ENCODE measurements at regions not wholly inside any gene's neighbourhood (a gene's known extent, or its start where the extent isn't known, plus 50 kb on each side); places are given as distances from the start of the nearest gene placed in this dataset.

- DNase-seq (ENCODE audit: low read depth in 1 of 2, low spot score in 1 of 2) = no peak
Observed at GRCh38 chr5:124236361-124237205, 509.9 kb downstream of the ZNF608 start.

DNA sequence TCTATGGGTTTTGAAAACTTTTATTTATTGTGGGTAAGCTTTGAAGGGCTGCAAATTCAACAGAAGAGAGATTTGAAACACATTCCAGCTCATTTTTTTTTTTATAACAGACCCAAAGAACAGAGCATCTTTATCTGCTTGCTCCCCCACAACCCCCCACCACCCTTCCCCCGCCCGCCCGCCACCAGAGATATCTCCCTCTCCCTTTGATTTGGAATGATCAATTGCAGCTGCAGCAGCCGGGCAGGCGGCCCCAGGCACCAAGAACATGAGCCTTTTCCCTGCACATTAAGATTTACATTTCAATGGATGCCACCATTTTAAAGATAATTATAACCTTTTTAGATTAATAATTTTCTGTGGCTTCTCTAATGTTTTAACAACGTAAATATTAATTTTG, 510.9 kb downstream of the ZNF608 start:
- DNase-seq (ENCODE audit: low read depth in 1 of 2, low spot score in 1 of 2) = no peak

- no peak for DNase-seq (ENCODE audit: low read depth in 1 of 2, low spot score in 1 of 2)
Observed at GRCh38 chr5:124234770-124235562, 511.5 kb downstream of the ZNF608 start.

DNA sequence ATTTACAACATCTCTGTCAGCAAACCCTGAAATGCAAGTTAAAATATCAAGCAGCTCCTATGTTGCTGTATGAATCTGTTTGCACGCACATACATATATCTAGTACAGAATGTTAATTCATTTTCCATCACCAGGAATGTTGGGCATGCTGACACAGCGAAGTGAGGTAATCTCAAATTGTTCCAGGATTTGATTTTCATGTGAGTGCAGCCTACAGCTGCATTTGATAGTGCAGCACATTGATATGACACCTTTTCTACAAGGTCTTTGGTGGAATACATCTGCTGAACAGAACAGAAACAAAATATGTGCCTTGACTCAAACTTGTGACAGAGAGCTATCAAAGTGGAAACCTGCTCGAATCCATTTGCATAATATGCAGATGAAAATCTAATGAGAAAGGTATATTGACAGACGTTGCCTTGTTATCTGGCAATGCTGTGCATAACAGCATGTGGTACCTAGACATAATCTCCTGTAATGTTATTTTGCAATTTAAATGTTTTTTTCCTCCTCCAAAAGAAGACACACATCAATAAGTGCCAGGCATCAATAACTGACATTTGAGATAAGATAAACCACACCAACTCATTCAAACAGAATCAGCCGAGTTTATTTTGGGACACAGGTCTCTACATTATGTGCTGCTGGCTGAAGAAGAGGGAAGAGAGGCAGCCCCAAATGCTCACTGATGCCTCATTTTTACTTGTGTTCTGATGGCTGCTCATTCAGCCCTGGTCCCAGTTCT, 512.2 kb downstream of the ZNF608 start:
- no peak for DNase-seq (ENCODE audit: low read depth in 1 of 2, low spot score in 1 of 2)

DNA sequence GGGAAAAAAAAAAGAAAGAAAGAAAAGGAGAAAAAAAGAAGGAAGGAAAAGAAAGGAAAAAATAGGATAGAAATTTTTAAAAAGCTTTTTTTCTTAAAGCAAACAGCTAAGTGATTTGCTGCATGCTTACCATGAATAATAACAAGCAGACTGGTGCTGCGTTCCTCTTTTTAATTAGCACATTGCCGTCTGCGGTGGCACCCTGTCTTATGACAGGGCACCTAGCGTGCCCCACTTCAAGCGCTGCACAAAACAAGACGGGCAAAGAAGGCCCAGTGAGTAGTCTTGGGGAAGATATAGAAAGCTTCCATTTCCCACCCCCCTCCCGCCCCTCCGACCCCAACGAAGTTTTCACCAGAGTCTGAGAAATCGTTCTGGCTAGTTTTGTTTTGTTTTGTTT, 513.9 kb downstream of the ZNF608 start:
- DNase-seq (ENCODE audit: low read depth in 1 of 2, low spot score in 1 of 2) = no peak

GRCh38 chr5:124231802-124232201, 514.6 kb downstream of the ZNF608 start:
- DNase-seq (ENCODE audit: low read depth in 1 of 2, low spot score in 1 of 2) = no peak

DNA sequence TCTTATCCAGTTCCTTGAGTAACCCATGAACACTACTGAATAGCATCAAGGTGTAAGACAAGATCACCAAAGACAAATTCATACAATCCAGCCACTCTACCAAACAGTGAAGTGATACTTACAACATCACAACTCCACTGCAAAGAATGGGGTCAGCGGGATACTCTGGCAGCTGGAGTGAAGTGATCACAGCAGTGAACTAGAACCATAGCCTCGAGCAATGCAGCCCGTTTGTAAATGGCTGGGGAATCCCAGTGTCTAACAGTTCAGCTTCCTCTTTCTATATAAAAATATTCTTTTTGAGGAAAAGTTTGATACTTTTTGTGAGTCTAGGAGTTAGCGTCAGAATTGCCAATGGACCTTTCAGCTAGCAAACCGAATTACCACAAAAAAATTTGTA, 515.2 kb downstream of the ZNF608 start:
- no peak for DNase-seq (ENCODE audit: low read depth in 1 of 2, low spot score in 1 of 2)

DNA sequence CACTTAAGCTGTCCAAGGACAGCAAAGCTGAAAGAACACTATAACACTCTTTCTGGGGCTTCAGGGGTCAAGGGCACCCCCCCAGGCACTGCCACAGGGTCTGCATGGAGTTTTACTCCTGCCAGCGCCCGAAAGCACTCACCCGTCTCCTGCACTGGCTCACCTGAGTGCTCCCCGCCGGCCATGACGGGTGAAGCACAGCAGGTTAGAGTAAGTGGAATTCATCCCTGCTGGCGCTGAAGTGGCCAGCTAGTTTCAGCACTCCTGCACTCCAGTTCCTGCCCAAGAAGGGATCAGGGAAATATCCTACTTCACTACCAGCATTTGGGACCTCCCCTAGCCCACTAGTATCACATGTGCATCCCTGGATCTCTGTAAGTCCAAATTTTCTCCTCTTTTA, 516.0 kb downstream of the ZNF608 start:
- DNase-seq (ENCODE audit: low read depth in 1 of 2, low spot score in 1 of 2) = no peak

DNA sequence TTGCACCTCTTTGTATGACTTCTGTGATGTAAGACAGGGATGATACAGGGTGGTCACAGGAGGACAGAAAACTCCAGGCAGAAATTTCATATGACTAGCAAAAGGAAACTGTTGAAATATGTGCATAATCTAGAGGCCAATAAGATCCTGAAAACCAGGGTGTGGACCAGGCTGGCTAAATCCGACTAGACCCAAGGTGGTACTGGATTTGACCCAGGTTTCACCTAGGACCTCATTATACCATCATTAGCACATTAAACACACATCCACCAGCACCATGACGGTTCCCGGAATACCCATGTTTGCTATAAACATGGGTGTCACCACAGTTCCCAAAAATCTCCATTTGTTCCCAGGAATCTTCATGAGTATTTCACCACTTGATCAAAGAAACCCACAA, 517.1 kb downstream of the ZNF608 start:
- DNase-seq (ENCODE audit: low read depth in 1 of 2, low spot score in 1 of 2) = no peak

DNA sequence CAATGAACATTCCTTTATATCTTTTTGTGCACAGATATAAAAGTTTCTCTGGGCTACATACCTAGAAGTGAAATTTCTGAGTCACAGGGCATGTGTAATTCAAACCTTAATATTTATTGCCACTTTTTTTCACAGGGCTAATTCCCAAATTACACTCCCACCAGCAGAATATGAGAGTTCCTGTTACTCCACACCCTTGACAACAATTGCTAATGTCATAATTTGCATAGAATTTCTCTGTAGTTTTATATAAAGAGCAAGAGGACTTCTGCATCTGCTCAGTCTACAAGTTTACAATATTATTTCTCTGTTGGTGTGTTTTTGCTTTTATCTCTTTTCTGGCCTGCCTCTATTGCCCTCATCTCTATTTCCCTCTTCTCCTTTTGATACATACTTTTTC, 518.5 kb downstream of the ZNF608 start:
- DNase-seq (ENCODE audit: low read depth in 1 of 2, low spot score in 1 of 2) = no peak

DNA sequence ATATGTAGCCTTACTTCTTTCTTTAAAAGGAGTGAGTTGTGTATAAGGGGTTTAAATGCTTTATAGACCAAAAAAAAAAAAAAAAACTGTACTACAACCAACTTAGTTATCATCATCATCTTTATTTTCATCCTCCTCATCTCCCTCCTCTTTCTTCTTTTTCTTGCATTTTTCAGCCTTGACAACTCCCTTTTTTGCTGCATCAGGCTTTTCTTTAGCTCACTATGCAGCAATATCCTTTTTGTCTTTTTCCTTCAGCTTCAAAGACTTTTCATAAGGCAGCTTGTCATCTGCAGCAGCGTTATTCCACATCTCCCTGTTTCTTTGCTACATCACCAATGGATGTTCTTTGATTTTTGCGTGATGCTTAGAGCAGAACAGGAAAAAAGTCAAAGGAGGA, 526.0 kb downstream of the ZNF608 start:
- no peak for DNase-seq (ENCODE audit: low read depth in 1 of 2, low spot score in 1 of 2)

- no peak for DNase-seq (ENCODE audit: low read depth in 1 of 2, low spot score in 1 of 2)
Observed at GRCh38 chr5:124212934-124213333, 533.5 kb downstream of the ZNF608 start.

- no peak for DNase-seq (ENCODE audit: low read depth in 1 of 2, low spot score in 1 of 2)
Observed at GRCh38 chr5:124210111-124210910, 536.1 kb downstream of the ZNF608 start.

- DNase-seq (ENCODE audit: low read depth in 1 of 2, low spot score in 1 of 2) = no peak
Observed at GRCh38 chr5:124207118-124207517, 539.3 kb downstream of the ZNF608 start.

DNA sequence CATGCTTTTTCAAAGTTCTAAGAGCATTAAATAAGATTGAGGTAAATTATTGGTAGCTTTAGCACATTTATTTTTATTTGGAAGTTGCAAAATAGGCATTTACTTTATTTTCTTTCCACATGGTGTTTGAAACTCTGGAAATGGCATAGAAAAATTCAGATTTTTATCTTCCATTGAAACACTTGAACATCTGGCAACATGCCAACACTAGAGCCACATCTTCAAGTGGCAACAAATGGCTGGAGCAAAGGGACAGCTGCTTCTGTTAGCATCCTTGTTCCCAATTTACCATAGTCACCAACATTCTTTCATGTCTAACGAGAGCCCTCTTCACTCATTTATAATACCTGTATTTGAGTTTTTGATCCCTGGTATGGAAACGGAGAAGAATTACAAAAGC, 539.9 kb downstream of the ZNF608 start:
- no peak for DNase-seq (ENCODE audit: low read depth in 1 of 2, low spot score in 1 of 2)

DNA sequence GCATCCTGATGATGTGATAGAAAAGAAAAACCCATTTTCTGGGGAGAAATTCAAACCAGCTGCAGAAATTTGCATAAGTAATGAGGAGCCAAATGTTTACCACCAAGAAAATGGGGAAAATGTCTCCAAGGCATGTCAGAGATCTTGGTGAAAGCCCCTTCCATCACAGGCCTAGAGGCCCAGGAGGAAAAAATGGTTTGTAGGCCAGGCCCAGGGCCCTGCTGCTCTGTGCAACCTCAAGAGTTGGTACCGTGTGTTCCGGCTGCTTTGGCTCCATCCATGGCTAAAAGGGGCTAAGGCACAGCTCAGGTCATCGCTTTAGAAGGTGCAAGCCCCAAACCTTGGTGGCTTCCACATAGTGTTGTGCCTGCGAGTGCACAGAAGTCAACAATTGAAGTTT, 543.1 kb downstream of the ZNF608 start:
- DNase-seq (ENCODE audit: low read depth in 1 of 2, low spot score in 1 of 2) = no peak

GRCh38 chr5:124200381-124200780, 546.1 kb downstream of the ZNF608 start:
- DNase-seq (ENCODE audit: low read depth in 1 of 2, low spot score in 1 of 2) = no peak

DNA sequence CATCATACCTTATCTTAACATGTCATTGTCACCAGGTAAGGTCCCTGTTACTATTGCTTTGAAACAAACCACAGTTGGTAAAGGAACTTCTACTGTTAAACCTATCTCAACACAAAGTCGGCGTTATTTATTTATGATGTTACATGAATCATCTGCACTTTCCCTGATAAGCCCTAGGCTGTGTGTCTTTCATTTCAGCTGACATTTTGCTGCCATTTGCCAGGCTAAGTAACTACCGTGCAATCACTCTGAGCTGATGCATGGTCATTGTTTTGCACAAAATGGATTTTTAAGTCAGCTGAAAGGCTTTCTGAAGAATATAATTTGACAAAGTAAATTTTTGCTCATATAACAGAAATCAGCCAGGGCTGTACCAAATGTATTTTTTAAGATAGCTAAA, 546.5 kb downstream of the ZNF608 start:
- no peak for DNase-seq (ENCODE audit: low read depth in 1 of 2, low spot score in 1 of 2)

DNA sequence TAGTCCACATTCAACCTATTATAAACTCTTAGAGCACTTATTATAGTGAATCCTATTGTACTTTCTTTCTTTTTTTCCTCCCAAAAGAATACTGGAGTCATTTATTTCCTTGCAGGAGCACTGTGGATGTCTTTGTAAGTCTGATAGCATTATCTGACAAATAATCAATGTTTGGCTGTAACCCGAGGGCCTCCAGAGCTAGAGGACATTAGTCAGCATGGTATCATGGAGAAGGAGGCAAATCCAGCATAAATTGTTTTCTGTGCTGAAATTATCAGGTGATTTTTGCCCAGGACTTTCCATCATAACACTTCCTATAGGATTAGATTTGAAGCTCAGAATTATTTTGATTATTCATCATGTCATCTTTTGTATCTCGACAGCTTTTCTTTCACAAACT, 551.0 kb downstream of the ZNF608 start:
- no peak for DNase-seq (ENCODE audit: low read depth in 1 of 2, low spot score in 1 of 2)

GRCh38 chr5:124194282-124194681, 552.2 kb downstream of the ZNF608 start:
- DNase-seq (ENCODE audit: low read depth in 1 of 2, low spot score in 1 of 2) = no peak

- no peak for DNase-seq (ENCODE audit: low read depth in 1 of 2, low spot score in 1 of 2)
Observed at GRCh38 chr5:124193371-124193789, 553.1 kb downstream of the ZNF608 start.
